GM19023 (cell line): ENCODE measurements at regions not wholly inside any gene's neighbourhood (a gene's known extent, or its start where the extent isn't known, plus 50 kb on each side); places are given as distances from the start of the nearest gene placed in this dataset.
A peak's percentile ranks its signal among the peaks of the same experiment; 100 is the strongest.

ENCODE experiments used
- ATAC-seq: cut with Tn5 transposase; IDR thresholded peaks from one replicate; pipeline ENCODE4 v1.9.1; 2021; ENCODE audit warnings: mild to moderate bottlenecking, moderate library complexity; ENCODE audit not compliant: unreplicated experiment

DNA sequence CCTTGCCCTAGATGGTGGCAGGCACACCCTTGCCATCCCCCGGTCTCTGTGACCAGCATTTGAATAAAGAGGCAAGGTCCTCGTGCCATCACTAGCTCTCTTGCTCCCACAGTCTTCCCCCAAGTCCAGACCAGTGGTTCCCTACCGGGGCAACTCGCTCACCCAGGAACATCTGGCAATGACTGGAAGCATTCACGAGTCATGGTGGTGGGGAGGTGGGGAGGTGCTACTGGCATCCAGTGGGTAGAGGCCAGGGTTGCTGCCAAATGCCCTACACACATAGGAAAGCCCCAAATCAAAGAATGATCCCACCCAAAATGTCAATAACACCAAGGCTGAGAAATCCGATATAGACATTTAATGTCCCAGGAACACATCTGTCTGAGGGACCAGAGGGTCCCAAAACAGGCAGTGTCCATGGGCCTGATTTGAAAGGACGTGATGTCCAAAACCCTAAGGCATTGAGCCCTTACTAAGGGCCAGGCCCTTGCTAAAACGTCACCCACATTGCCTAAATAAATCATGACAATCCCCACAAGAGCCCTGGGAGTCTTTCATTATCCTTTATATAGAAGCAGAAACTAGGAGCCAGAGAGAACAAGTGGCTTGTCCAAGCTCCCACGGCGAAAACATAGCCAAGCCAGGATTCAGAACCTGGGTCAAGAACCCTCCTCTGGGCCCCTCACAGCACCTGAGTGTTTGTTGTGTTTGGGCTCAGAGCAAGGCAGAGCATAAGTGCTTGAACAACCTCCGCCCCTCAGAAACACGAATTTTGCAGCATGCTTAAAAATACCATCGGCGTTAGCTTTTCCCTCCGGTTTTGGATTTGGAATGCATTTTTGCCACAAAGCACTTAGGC lies 119.3 kb upstream of the WWC1 start:
- no peak for ATAC-seq

DNA sequence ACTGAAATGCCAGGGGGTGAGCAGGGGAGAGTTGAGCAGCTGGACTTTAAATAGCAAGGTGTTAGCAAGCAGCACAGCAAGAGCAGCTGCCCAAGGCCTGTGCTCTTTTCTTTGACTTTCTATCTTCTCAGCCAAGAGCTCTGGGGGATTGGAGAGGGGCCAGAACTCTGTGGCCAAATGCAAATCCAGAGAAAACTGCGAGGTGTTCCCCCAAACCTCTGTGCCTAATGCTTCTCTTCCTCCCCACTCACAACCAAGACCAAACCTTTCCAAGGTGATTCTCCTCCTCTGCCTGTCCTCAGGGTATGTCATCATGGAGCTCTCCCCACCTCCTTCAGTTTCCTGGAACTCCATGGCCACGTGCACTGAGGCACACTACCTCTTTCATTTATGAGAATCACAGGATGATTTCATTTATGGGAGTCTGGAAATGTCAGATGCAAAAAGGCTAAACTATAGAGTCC lies 118.7 kb upstream of the WWC1 start:
- ATAC-seq: no peak

GRCh38 chr5:168174376-168174775 lies 117.1 kb upstream of the WWC1 start:
- peak; percentile 76 for ATAC-seq

GRCh38 chr5:168176251-168176650 lies 115.2 kb upstream of the WWC1 start:
- ATAC-seq: no peak

- ATAC-seq: no peak
These were observed 114.5 kb upstream of the WWC1 start for GRCh38 chr5:168176941-168177340.

GRCh38 chr5:168177831-168178450 lies 113.5 kb upstream of the WWC1 start:
- ATAC-seq: no peak

DNA sequence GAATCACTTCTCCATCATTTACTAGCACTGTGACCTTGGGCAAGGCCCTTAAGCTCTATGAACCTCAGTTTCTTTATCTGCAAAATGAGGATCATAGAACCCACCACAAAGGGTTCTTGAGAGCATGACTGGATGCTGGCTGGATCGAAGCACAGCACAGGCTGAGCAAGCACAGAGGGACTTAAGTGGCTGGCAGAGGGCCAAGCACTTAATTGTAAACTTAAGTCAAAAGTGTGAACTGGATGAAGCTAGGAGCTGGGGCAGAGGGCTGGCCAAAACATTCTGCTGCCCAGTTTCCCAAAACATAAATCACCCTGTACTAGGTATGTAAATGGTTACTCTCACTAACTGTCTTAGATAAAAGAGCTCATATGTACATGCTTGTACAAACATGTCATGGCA lies 112.3 kb upstream of the WWC1 start:
- no peak for ATAC-seq

GRCh38 chr5:168182269-168182668 lies 109.2 kb upstream of the WWC1 start:
- ATAC-seq: no peak

DNA sequence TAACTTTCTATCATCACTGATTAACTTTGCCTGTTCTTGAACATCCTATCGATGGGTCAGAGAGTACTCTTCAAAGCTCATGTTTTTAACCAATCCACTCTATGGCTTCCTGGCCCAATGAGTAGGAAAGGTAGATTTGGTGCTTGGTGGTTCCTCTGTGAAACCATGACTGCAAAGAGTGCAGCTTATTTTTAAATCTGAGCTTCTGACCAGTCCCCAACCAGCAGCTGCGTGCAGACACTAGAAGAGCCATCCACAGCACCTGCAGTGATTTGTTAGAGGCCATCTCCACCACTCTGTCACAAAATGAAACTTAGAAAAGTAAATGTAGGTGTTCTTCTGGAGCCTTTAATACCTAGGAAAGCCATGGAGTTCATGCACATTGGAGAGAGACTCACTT lies 107.3 kb upstream of the WWC1 start:
- ATAC-seq: peak; percentile 64

DNA sequence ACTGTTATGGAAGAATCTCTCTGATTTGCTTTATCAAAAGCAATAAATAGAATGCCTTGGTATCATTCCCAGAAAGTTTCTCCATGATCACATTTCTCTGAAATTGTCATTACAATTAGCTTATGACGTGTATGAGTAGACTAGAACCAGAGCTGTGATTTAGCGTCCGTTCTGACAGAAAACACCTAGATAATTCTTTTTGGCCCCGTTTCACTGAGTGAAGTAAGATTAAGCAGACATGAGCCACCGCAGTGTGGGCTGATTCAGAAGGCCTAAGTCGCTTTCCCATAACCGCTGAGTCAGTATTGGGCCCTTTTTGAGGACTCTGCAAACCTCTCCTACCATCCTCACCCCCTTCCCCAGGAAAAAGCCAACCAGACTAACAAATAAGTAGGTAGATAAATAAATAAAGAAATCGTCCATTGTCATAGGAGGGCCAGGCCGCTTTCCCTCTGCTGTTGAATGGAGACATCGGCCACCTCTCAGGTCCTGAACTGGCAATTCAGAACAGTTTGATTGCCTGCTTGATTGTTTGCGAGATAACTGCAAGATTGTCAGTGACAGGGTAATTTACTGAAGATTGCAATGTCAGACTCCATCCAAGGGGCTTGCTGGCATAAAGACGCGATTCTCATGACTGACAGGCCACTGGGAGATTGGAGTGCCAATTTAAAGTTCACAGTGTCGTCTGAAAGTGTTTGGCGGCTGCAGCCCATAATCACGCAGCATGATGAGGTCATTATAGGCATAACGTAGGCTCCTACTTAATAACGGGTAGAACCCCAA lies 105.0 kb upstream of the WWC1 start:
- ATAC-seq: no peak

- ATAC-seq: no peak
These were observed 103.8 kb upstream of the WWC1 start for GRCh38 chr5:168187614-168188013.

GRCh38 chr5:168188182-168188581 lies 103.3 kb upstream of the WWC1 start:
- ATAC-seq: no peak

DNA sequence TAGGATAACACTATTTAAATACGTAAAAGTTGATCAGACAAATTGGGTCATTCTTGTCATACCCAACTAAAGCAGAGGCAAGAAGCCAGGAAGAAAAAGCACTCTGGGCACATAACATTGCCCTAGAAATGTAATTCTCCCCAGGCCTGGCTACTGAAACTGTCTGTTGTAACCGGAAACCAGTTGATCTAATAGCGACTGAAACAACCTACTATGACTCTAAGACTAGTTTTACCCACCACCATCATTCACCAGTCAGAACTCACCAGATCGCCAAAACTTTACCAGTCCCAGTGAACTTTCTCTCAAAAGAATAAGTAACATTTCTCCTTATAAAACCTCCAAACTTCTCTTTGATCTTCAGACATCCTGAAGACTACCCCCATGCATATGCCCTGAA lies 99.3 kb upstream of the WWC1 start:
- no peak for ATAC-seq

DNA sequence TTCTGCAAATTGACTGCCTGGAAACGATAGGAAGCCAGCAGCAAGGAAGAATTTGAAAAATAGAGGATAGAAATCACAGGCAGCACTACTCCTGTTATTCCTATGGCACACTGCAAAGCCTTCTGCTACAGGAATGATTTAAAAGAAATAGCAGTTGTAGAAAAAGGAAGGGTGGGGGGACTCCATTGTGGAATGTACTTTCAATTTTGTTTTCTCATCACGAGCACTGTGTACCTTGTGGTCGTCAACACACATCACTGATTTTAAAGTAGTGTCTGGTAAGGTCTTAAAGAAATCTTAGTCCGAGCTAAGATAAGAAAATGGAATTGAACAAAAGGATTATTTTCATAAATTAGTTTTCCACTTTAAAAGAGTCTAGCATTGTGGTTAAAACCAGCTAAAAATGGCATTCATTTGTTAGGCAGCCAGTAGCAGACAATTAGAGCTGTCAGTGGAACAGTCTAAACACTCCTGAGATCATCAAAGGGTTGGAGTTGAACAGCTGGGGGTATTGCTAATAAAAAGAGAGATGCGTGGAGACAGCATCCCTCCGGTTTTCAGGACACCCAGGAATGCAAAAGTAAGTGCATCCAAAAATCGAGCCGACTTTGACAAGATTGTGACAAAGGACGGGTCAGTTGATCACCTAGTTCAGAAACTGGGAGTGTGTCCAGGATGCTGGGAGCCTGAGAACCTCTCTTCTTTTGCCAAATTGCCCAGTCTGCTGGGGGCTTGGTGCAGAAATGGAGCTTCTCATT lies 97.8 kb upstream of the WWC1 start:
- no peak for ATAC-seq

DNA sequence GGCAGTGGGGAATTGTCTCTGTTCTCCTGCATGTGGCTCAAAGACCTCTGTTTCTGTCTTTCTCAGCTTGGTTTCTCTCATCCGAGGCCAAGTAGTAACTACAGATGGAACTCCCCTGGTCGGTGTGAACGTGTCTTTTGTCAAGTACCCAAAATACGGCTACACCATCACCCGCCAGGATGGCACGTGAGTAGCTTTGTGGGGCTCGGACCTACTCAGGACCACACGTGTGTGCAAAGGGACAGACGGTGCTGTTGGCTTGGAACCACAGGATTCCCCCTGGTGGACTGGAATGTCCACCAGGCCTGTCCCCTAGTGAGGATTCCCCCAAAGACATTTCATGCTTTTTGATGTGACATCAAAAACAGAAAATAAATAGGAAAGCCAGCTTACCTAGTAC lies 96.3 kb upstream of the WWC1 start:
- ATAC-seq: no peak

DNA sequence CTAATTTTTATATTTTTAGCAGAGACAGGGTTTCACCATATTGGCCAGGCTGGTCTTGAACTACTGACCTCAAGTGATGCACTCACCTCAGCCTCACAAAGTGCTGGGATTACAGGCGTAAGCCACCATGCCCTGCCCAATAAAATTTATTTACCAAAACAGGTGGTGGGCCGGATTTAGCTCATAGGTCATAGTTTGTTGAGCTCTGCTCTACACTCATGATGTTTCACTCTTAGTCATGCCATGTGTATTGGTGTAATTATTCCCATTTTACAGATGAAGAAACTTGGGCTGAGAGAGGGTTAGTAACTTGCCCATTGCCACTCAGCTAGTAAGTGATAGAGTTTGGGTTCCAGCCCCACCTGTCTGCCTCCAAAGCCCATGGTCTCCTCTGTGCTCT lies 93.1 kb upstream of the WWC1 start:
- ATAC-seq: no peak

- ATAC-seq: no peak
These were observed 88.4 kb upstream of the WWC1 start for GRCh38 chr5:168202996-168203395.

DNA sequence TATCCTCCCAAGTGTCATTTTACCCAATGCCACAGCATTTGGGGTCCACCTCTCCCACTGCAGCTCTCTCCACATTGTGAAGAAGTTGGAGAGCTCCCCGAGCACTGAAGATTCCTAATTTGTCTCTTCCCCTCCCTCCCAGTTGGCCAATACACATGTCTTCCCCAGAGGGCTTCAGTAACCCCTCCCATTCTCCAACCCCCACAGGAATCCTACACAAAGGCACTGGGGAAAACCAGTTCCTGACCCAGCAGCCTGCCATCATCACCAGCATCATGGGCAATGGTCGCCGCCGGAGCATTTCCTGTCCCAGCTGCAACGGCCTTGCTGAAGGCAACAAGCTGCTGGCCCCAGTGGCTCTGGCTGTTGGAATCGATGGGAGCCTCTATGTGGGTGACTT lies 87.3 kb upstream of the WWC1 start:
- no peak for ATAC-seq

- ATAC-seq: no peak
These were observed 83.9 kb upstream of the WWC1 start for GRCh38 chr5:168207450-168208029.

GRCh38 chr5:168209244-168209995 lies 82.0 kb upstream of the WWC1 start:
- no peak for ATAC-seq
